ENCODE measurements at regions not wholly inside any gene's neighbourhood (a gene's known extent, or its start where the extent isn't known, plus 50 kb on each side); places are given as distances from the start of the nearest gene placed in this dataset.
"Not testable (repeated sequence)": the region's sequence is repeated elsewhere in the genome, so short reads cannot be mapped to it uniquely, and the experiment has no call there.

- DNase-seq = peak; percentile 60
- H3K27me3 ChIP-seq (ENCODE audit: control insufficient read depth, insufficient read depth, low read length) = no peaks in the 10 kb centered on the region
- H3K27ac ChIP-seq (ENCODE audit: low read length) = no peak overlapping the region
- H3K4me3 ChIP-seq (ENCODE audit: low read length) = no peak overlapping the region
- H3K36me3 ChIP-seq (ENCODE audit: control insufficient read depth, insufficient read depth, low read length) = no peaks in the 10 kb centered on the region
- H3K4me1 ChIP-seq (ENCODE audit: control insufficient read depth, insufficient read depth, low read length) = peaks cover 3% of the 10 kb centered on the region
- H3K9me3 ChIP-seq (replicated peaks; ENCODE audit: control insufficient read depth, low read depth, low read length) = no peaks in the 10 kb centered on the region
These were observed 293.3 kb downstream of the ZIC1 start for GRCh38 chr3:147702509-147702908.

GRCh38 chr3:147705651-147706051 lies 296.5 kb downstream of the ZIC1 start:
- H3K27me3 ChIP-seq (ENCODE audit: control insufficient read depth, insufficient read depth, low read length) = no peaks in the 10 kb centered on the region
- no peak overlapping the region for H3K4me3 ChIP-seq (ENCODE audit: low read length)
- H3K4me1 ChIP-seq (ENCODE audit: control insufficient read depth, insufficient read depth, low read length) = peaks cover 3% of the 10 kb centered on the region
- DNase-seq = peak; percentile 30
- 39% methylated on average over 2 of the region's 2 CpGs for WGBS (ENCODE audit: insufficient coverage)
- no peak overlapping the region for H3K27ac ChIP-seq (ENCODE audit: low read length)
- no peaks in the 10 kb centered on the region for H3K36me3 ChIP-seq (ENCODE audit: control insufficient read depth, insufficient read depth, low read length)
- H3K9me3 ChIP-seq (replicated peaks; ENCODE audit: control insufficient read depth, low read depth, low read length) = no peaks in the 10 kb centered on the region

- no CpG with 5 or more reads among the region's 1 CpG for WGBS (ENCODE audit: insufficient coverage)
- H3K36me3 ChIP-seq (ENCODE audit: control insufficient read depth, insufficient read depth, low read length); H3K4me3 ChIP-seq (ENCODE audit: low read length); H3K4me1 ChIP-seq (ENCODE audit: control insufficient read depth, insufficient read depth, low read length); H3K9me3 ChIP-seq (replicated peaks; ENCODE audit: control insufficient read depth, low read depth, low read length); H3K27me3 ChIP-seq (ENCODE audit: control insufficient read depth, insufficient read depth, low read length); H3K27ac ChIP-seq (ENCODE audit: low read length); DNase-seq: not testable (repeated sequence)
These were observed 301.6 kb downstream of the ZIC1 start for GRCh38 chr3:147710753-147711152.

- no peaks in the 10 kb centered on the region for H3K36me3 ChIP-seq (ENCODE audit: control insufficient read depth, insufficient read depth, low read length)
- H3K4me1 ChIP-seq (ENCODE audit: control insufficient read depth, insufficient read depth, low read length) = no peaks in the 10 kb centered on the region
- H3K27me3 ChIP-seq (ENCODE audit: control insufficient read depth, insufficient read depth, low read length) = no peaks in the 10 kb centered on the region
- 100% methylated on average over 3 of the region's 5 CpGs for WGBS (ENCODE audit: insufficient coverage)
- no peaks in the 10 kb centered on the region for H3K9me3 ChIP-seq (replicated peaks; ENCODE audit: control insufficient read depth, low read depth, low read length)
- no peak for DNase-seq
- H3K4me3 ChIP-seq (ENCODE audit: low read length) = no peak overlapping the region
- no peak overlapping the region for H3K27ac ChIP-seq (ENCODE audit: low read length)
These were observed 303.2 kb downstream of the ZIC1 start for GRCh38 chr3:147712357-147712756.

DNA sequence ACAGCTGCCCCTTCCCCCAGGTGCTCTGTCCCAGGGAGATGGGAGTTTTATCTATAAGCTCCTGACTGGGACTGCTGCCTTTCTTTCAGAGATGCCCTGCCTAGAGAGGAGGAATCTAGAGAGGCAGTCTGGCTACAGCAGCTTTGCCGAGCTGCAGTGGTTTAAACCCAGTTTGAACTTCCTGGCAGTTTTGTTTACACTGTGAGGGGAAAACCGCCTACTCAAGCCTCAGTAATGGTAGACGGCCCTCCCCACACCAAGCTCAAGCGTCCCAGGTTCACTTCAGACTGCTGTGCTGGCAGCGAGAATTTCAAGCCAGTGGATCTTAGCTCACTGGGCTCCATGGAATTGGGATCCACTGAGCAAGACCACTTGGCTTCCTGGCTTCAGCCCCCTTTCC lies 303.6 kb downstream of the ZIC1 start:
- not testable (repeated sequence) for DNase-seq; H3K36me3 ChIP-seq (ENCODE audit: control insufficient read depth, insufficient read depth, low read length); H3K27me3 ChIP-seq (ENCODE audit: control insufficient read depth, insufficient read depth, low read length); H3K4me1 ChIP-seq (ENCODE audit: control insufficient read depth, insufficient read depth, low read length); H3K27ac ChIP-seq (ENCODE audit: low read length); H3K9me3 ChIP-seq (replicated peaks; ENCODE audit: control insufficient read depth, low read depth, low read length); H3K4me3 ChIP-seq (ENCODE audit: low read length)
- 56% methylated on average over 4 of the region's 5 CpGs for WGBS (ENCODE audit: insufficient coverage)

DNA sequence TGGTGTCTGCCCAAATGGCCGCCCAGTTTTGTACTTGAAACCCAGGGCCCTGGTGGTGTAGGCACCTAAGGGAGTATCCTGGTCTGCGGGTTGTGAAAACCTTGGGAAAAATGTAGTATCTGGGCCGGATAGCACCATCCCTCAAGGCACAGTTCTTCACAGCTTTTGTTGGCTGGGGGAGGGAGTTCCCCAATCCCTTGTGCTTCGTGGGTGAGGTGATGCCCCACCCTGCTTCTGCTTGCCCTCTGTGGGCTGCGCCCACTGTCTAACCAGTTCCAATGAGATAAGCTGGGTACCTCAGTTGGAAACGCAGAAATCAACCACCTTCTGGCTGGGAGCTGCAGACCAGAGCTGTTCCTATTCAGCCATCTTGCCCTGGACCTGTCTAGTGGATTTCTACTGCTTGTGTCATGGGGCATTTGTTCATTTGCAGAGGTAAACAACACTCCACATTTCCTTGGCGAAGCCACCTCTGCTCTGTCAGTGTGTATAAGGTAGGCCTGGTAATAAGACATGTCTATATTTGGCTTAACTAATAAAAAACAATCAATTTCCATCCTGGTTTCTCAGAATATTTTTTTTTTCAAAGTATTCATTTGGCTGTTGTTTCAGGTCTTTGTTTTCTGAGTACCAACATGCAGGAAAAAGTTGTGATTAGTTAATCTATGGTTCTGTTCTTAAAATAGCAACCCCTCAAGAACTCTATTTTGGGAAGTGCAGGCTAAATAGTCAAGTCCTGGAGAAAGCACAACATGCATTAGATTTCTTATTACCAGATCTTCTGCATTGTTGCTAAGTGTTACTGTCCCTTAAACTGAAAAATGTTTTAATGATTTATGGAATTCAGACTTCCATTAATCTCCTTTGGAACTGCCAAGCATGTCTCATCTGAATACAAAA lies 304.3 kb downstream of the ZIC1 start:
- peak; percentile 32 for DNase-seq
- 80% methylated on average over 3 of the region's 7 CpGs for WGBS (ENCODE audit: insufficient coverage)
- Histone ChIP-seq H3K27ac (ENCODE audit: low read length) (no peak overlapping the region), H3K4me1 (ENCODE audit: control insufficient read depth, insufficient read depth, low read length) (no peaks in the 10 kb centered on the region), H3K36me3 (ENCODE audit: control insufficient read depth, insufficient read depth, low read length) (no peaks in the 10 kb centered on the region), H3K27me3 (ENCODE audit: control insufficient read depth, insufficient read depth, low read length) (no peaks in the 10 kb centered on the region), H3K9me3 (replicated peaks; ENCODE audit: control insufficient read depth, low read depth, low read length) (no peaks in the 10 kb centered on the region), H3K4me3 (ENCODE audit: low read length) (no peak overlapping the region)

GRCh38 chr3:147729641-147730040 lies 320.5 kb downstream of the ZIC1 start:
- Histone ChIP-seq H3K36me3 (ENCODE audit: control insufficient read depth, insufficient read depth, low read length) (no peaks in the 10 kb centered on the region), H3K4me1 (ENCODE audit: control insufficient read depth, insufficient read depth, low read length) (no peaks in the 10 kb centered on the region), H3K4me3 (ENCODE audit: low read length) (no peak overlapping the region), H3K27ac (ENCODE audit: low read length) (no peak overlapping the region), H3K9me3 (replicated peaks; ENCODE audit: control insufficient read depth, low read depth, low read length) (no peaks in the 10 kb centered on the region), H3K27me3 (ENCODE audit: control insufficient read depth, insufficient read depth, low read length) (no peaks in the 10 kb centered on the region)
- DNase-seq = peak; percentile 12
- WGBS (ENCODE audit: insufficient coverage) = no CpG with 5 or more reads among the region's 2 CpGs

DNA sequence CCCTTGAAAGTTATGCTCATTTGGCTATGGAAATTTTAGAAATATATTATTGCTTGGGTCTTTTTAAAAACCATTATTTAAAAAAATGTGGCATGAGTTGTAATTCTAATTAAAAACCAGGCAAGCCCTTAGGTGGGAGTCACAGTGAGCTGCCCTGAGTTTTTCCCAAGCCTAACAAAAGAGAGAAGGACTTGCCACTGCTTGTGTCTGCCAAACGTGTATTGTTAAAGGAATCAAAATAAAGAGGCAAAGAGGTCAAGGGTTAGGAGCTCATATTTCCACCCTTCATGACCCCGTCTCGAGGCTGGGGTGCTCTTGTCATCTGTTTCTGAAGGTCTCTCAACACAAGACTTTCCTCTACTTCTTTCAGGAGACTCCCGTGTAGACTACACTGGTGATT lies 321.1 kb downstream of the ZIC1 start:
- H3K27me3 ChIP-seq (ENCODE audit: control insufficient read depth, insufficient read depth, low read length) = no peaks in the 10 kb centered on the region
- no peak for DNase-seq
- no peaks in the 10 kb centered on the region for H3K36me3 ChIP-seq (ENCODE audit: control insufficient read depth, insufficient read depth, low read length)
- H3K27ac ChIP-seq (ENCODE audit: low read length) = no peak overlapping the region
- no CpG with 5 or more reads among the region's 4 CpGs for WGBS (ENCODE audit: insufficient coverage)
- no peaks in the 10 kb centered on the region for H3K9me3 ChIP-seq (replicated peaks; ENCODE audit: control insufficient read depth, low read depth, low read length)
- no peak overlapping the region for H3K4me3 ChIP-seq (ENCODE audit: low read length)
- H3K4me1 ChIP-seq (ENCODE audit: control insufficient read depth, insufficient read depth, low read length) = no peaks in the 10 kb centered on the region

GRCh38 chr3:147733217-147733616 lies 324.1 kb downstream of the ZIC1 start:
- no peak overlapping the region for H3K4me3 ChIP-seq (ENCODE audit: low read length)

DNA sequence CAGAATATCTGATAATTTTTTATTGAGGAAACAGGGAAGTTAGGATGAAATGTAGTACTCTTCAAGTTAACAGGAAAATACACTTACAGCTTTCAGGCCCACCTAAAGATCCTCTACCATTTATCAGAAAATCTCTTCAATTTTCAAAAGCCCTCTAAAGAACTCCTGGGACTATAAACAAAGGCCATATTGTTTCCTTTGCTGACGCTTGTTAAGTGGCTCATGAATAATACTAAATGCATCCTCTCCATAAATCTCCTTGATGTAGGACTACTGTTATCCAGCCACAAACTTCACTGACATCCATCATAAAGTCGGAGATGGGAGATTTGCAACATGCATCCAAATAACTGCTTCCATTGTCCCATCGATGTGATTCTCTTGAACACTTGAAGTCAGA lies 326.5 kb downstream of the ZIC1 start:
- no peaks in the 10 kb centered on the region for H3K4me1 ChIP-seq (ENCODE audit: control insufficient read depth, insufficient read depth, low read length)
- DNase-seq = no peak
- WGBS (ENCODE audit: insufficient coverage) = no CpG with 5 or more reads among the region's 3 CpGs

More at GRCh38 chr3:147733217-147733616, 324.1 kb downstream of the ZIC1 start:
- no peaks in the 10 kb centered on the region for H3K36me3 ChIP-seq (ENCODE audit: control insufficient read depth, insufficient read depth, low read length)
- no peaks in the 10 kb centered on the region for H3K27me3 ChIP-seq (ENCODE audit: control insufficient read depth, insufficient read depth, low read length)
- no peak for DNase-seq
- H3K9me3 ChIP-seq (replicated peaks; ENCODE audit: control insufficient read depth, low read depth, low read length) = no peaks in the 10 kb centered on the region
- no peak overlapping the region for H3K27ac ChIP-seq (ENCODE audit: low read length)
- no CpG with 5 or more reads among the region's 2 CpGs for WGBS (ENCODE audit: insufficient coverage)
- no peaks in the 10 kb centered on the region for H3K4me1 ChIP-seq (ENCODE audit: control insufficient read depth, insufficient read depth, low read length)

GRCh38 chr3:147736226-147736625 lies 327.1 kb downstream of the ZIC1 start:
- Histone ChIP-seq H3K27me3 (ENCODE audit: control insufficient read depth, insufficient read depth, low read length) (no peaks in the 10 kb centered on the region), H3K4me1 (ENCODE audit: control insufficient read depth, insufficient read depth, low read length) (no peaks in the 10 kb centered on the region), H3K36me3 (ENCODE audit: control insufficient read depth, insufficient read depth, low read length) (no peaks in the 10 kb centered on the region), H3K9me3 (replicated peaks; ENCODE audit: control insufficient read depth, low read depth, low read length) (no peaks in the 10 kb centered on the region), H3K4me3 (ENCODE audit: low read length) (no peak overlapping the region), H3K27ac (ENCODE audit: low read length) (no peak overlapping the region)
- no CpG with 5 or more reads among the region's 2 CpGs for WGBS (ENCODE audit: insufficient coverage)
- DNase-seq = no peak

More for the DNA sequence above, 326.5 kb downstream of the ZIC1 start:
- Histone ChIP-seq H3K4me3 (ENCODE audit: low read length) (no peak overlapping the region), H3K9me3 (replicated peaks; ENCODE audit: control insufficient read depth, low read depth, low read length) (no peaks in the 10 kb centered on the region), H3K27me3 (ENCODE audit: control insufficient read depth, insufficient read depth, low read length) (no peaks in the 10 kb centered on the region), H3K27ac (ENCODE audit: low read length) (no peak overlapping the region), H3K36me3 (ENCODE audit: control insufficient read depth, insufficient read depth, low read length) (no peaks in the 10 kb centered on the region)
